GM23338 (cell line): ENCODE measurements at regions not wholly inside any gene's neighbourhood (a gene's known extent, or its start where the extent isn't known, plus 50 kb on each side); places are given as distances from the start of the nearest gene placed in this dataset.

ENCODE experiments used
- ATAC-seq: fragments of 200-7000 bp; cut with Tn5 transposase; 3 replicates; pipeline ENCODE4 v1.9.1; 2020
- DNase-seq: peaks from one replicate; pipeline ENCODE4 v3.0.0-alpha.2; 2015; ENCODE audit warnings: low spot score
- H2AFZ ChIP-seq: fragments of 200-600 bp; sonication (generic); 2 replicates; pipeline ENCODE4 v1.8.0; 2016; ENCODE audit warnings: antibody characterized with exemption, mild to moderate bottlenecking, moderate library complexity
- H3F3A ChIP-seq: fragments of 200-600 bp; sonication (generic); replicated peaks from 2 replicates; pipeline ENCODE4 v1.8.0; 2017; ENCODE audit warnings: antibody characterized with exemption, mixed run types, low read depth
- H3K27ac ChIP-seq: fragments of 200-600 bp; sonication (generic); 2 replicates; pipeline ENCODE4 v1.6.1; 2016; ENCODE audit warnings: low read depth
- H3K27me3 ChIP-seq: fragments of 200-600 bp; sonication (generic); 2 replicates; pipeline ENCODE4 v1.8.0; 2016; ENCODE audit warnings: mild to moderate bottlenecking, mixed run types, moderate library complexity; ENCODE audit not compliant: insufficient read depth
- H3K36me3 ChIP-seq: fragments of 200-600 bp; sonication (generic); 2 replicates; pipeline ENCODE4 v1.8.0; 2016; ENCODE audit warnings: mild to moderate bottlenecking; ENCODE audit not compliant: insufficient read depth
- H3K4me1 ChIP-seq: fragments of 200-600 bp; sonication (generic); 2 replicates; pipeline ENCODE4 v1.8.0; 2016; ENCODE audit warnings: mild to moderate bottlenecking, moderate library complexity; ENCODE audit not compliant: insufficient read depth
- H3K4me2 ChIP-seq: fragments of 200-600 bp; sonication (generic); 2 replicates; pipeline ENCODE4 v1.7.1; 2017; ENCODE audit warnings: mixed run types
- H3K4me3 ChIP-seq: fragments of 200-600 bp; sonication (generic); 2 replicates; pipeline ENCODE4 v1.6.1; 2016; ENCODE audit warnings: mixed run types
- H3K79me2 ChIP-seq: fragments of 200-600 bp; sonication (generic); replicated peaks from 2 replicates; pipeline ENCODE4 v1.8.0; 2017; ENCODE audit warnings: mild to moderate bottlenecking; ENCODE audit not compliant: insufficient read depth
- H3K9me2 ChIP-seq: fragments of 200-600 bp; sonication (generic); 2 replicates; pipeline ENCODE4 v1.8.0; 2017; ENCODE audit not compliant: insufficient read depth
- H4K20me1 ChIP-seq: fragments of 200-600 bp; sonication (generic); replicated peaks from 2 replicates; pipeline ENCODE4 v1.8.0; 2017; ENCODE audit warnings: mild to moderate bottlenecking; ENCODE audit not compliant: insufficient read depth
- H3K27ac Mint-ChIP-seq: 2 replicates; pipeline ENCODE4 v1.8.0; 2020; ENCODE audit warnings: inconsistent platforms, mild to moderate bottlenecking, moderate library complexity, mixed read lengths
- H3K27me3 Mint-ChIP-seq: 3 replicates; pipeline ENCODE4 v1.8.0; 2022; ENCODE audit warnings: low read depth, mild to moderate bottlenecking, moderate library complexity, mixed read lengths, inconsistent platforms; ENCODE audit not compliant: insufficient read depth, poor library complexity
- H3K36me3 Mint-ChIP-seq: 3 replicates; pipeline ENCODE4 v1.8.0; 2021; ENCODE audit warnings: low read depth, mild to moderate bottlenecking, inconsistent platforms, moderate library complexity, mixed read lengths
- H3K4me1 Mint-ChIP-seq: 3 replicates; pipeline ENCODE4 v1.8.0; 2020; ENCODE audit warnings: mild to moderate bottlenecking, inconsistent platforms, mixed read lengths
- H3K4me3 Mint-ChIP-seq: 3 replicates; pipeline ENCODE4 v1.8.0; 2021; ENCODE audit warnings: moderate library complexity, mild to moderate bottlenecking, inconsistent platforms, mixed read lengths
- H3K9me3 Mint-ChIP-seq: 3 replicates; pipeline ENCODE4 v1.8.0; 2020; ENCODE audit warnings: moderate library complexity, mild to moderate bottlenecking, inconsistent platforms, mixed read lengths
- CREB1 ChIP-seq: fragments of 250-450 bp; sonication (Bioruptor Pico); IDR thresholded peaks from 2 replicates; pipeline ENCODE4 v1.5.0; 2020; ENCODE audit warnings: low read depth, mild to moderate bottlenecking, moderate library complexity
- ETS1 ChIP-seq: IDR thresholded peaks from 2 replicates; pipeline ENCODE4 v1.6.1; 2016; ENCODE audit warnings: antibody characterized with exemption
- EZH2 ChIP-seq: fragments of 200-600 bp; sonication (generic); IDR thresholded peaks from one replicate; pipeline ENCODE4 v1.8.0; 2017; ENCODE audit warnings: antibody characterized with exemption, mild to moderate bottlenecking, low read depth; ENCODE audit not compliant: unreplicated experiment
- NANOG ChIP-seq: IDR thresholded peaks from 2 replicates; pipeline ENCODE4 v1.6.1; 2016; ENCODE audit warnings: antibody characterized with exemption, borderline replicate concordance
- REST ChIP-seq: IDR thresholded peaks from one replicate; pipeline ENCODE4 v1.6.1; 2018; ENCODE audit warnings: antibody characterized with exemption; ENCODE audit not compliant: unreplicated experiment
- ZNF462 ChIP-seq: fragments of 250-450 bp; sonication (Bioruptor Pico); IDR thresholded peaks from 2 replicates; pipeline ENCODE4 v1.5.0; 2020; ENCODE audit warnings: mild to moderate bottlenecking, moderate library complexity
- TF ChIP-seq, protein P1 (sequence below), 2 experiments: fragments of 200-600 bp in 1 of 2; sonication (generic) in 1 of 2; conservative IDR thresholded peaks; 2 replicates each; pipeline versions ENCODE4 v1.5.1 to v1.6.1; 2016 to 2017; ENCODE audit warnings: antibody characterized with exemption in 2 of 2, low read depth in 2 of 2, mild to moderate bottlenecking in 2 of 2, moderate library complexity in 1 of 2

GRCh38 chr15:47312161-47312560 lies 405.1 kb upstream of the SEMA6D start:
- Mint-ChIP-seq H3K4me1 (no peaks in the 10 kb centered on the region), H3K27me3 (no peaks in the 10 kb centered on the region), H3K36me3 (no peaks in the 10 kb centered on the region), H3K9me3 (peaks cover 3% of the 10 kb centered on the region; the same call in 1 of the 3 replicates), H3K4me3 (no peak overlapping the region), H3K27ac (no peak overlapping the region)
- Histone ChIP-seq H3K4me3 (no peak overlapping the region), H3F3A (no peaks in the 10 kb centered on the region), H3K4me1 (no peaks in the 10 kb centered on the region), H3K27ac (no peak overlapping the region), H3K27me3 (no peaks in the 10 kb centered on the region), H4K20me1 (no peaks in the 10 kb centered on the region), H2AFZ (no peak overlapping the region; the same call in 1 of the 2 replicates), H3K4me2 (no peak overlapping the region), H3K79me2 (no peaks in the 10 kb centered on the region), H3K9me2 (0 out of 2 replicates have a peak, but pooled peaks cover 3% of the 10 kb centered on the region), H3K36me3 (no peaks in the 10 kb centered on the region)
- ATAC-seq (no peak), DNase-seq (no peak)
- TF ChIP-seq, protein P1, sequence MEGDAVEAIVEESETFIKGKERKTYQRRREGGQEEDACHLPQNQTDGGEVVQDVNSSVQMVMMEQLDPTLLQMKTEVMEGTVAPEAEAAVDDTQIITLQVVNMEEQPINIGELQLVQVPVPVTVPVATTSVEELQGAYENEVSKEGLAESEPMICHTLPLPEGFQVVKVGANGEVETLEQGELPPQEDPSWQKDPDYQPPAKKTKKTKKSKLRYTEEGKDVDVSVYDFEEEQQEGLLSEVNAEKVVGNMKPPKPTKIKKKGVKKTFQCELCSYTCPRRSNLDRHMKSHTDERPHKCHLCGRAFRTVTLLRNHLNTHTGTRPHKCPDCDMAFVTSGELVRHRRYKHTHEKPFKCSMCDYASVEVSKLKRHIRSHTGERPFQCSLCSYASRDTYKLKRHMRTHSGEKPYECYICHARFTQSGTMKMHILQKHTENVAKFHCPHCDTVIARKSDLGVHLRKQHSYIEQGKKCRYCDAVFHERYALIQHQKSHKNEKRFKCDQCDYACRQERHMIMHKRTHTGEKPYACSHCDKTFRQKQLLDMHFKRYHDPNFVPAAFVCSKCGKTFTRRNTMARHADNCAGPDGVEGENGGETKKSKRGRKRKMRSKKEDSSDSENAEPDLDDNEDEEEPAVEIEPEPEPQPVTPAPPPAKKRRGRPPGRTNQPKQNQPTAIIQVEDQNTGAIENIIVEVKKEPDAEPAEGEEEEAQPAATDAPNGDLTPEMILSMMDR (conservative IDR thresholded peaks at IDR 0.05; ENCODE audit: low read depth in 2 of 2) = no peak
- TF ChIP-seq EZH2 (no peak), CREB1 (CRISPR knock-in tag) (no peak), NANOG (no peak), ETS1 (no peak)

DNA sequence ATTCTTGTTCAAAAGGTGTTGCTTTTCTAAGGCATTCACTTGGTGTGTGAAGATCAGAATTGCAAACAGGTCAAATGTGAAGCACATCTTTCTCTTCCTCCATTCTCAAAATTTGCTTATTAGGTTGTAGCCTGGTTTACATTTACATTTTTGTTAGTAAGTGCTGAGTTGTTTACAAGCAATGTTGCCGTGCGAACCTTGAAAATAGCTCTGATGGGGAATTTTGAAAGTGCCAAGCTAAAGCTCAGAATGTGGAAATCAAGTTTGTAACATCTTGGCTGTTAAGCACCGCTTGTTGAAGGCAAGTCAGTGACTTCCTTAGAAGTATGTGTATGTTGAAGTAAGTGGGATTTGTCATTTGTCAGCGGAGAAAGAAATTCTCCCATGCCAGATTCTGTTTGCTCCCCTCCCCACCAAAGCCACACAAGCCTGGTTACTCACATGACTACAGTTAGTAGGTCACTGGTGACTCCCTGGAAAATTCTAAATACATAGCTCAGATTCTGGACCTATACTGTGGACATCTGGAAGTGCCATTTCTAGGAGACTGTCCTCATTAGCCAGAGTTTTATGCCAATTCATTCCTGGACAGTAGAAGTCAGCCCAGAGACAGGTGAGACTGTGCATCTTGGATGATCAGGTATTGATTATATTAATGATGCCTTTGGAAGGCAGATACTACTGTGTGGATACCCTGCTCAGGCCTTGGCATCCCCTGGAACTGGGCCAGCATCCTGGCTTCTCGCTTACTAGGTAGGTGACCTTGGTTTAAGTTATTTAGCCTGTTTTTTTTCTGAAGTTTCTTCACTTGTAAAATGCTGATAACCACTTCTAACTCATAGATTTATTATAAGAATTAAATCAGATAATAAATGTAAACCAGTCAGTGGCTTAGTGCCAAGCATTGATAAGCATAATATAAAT lies 390.6 kb upstream of the SEMA6D start:
- no peaks in the 10 kb centered on the region for H3K36me3 Mint-ChIP-seq
- H4K20me1 ChIP-seq = no peaks in the 10 kb centered on the region
- H3K4me1 ChIP-seq = peaks cover 21% of the 10 kb centered on the region
- no peak for ATAC-seq
- H3K9me3 Mint-ChIP-seq = no peaks in the 10 kb centered on the region
- H3K36me3 ChIP-seq = no peaks in the 10 kb centered on the region
- H3K27me3 ChIP-seq = no peaks in the 10 kb centered on the region
- H3K4me2 ChIP-seq = 0 out of 2 replicates have a peak overlapping the region, but pooled peaks have one; percentile 8
- H2AFZ ChIP-seq = no peak overlapping the region; the same call in 1 of the 2 replicates
- H3K4me1 Mint-ChIP-seq = peaks cover 23% of the 10 kb centered on the region
- H3K27ac Mint-ChIP-seq = peak overlapping the region; percentile 61
- H3K27ac ChIP-seq = peak overlapping the region; percentile 14; the same call in 1 of the 2 replicates
- no peaks in the 10 kb centered on the region for H3K79me2 ChIP-seq
- H3K4me3 ChIP-seq = no peak overlapping the region
- no peaks in the 10 kb centered on the region for H3K27me3 Mint-ChIP-seq
- no peak overlapping the region for H3K4me3 Mint-ChIP-seq
- H3K9me2 ChIP-seq = 0 out of 2 replicates have a peak, but pooled peaks cover 5% of the 10 kb centered on the region
- no peaks in the 10 kb centered on the region for H3F3A ChIP-seq
- peak; percentile 29 for DNase-seq
- TF ChIP-seq ZNF462 (CRISPR knock-in tag) (no peak), REST (no peak)
